H1 (cell line): ENCODE measurements at regions not wholly inside any gene's neighbourhood (a gene's known extent, or its start where the extent isn't known, plus 50 kb on each side); places are given as distances from the start of the nearest gene placed in this dataset.

Experiments used
- CTCF ChIA-PET: fragments of 300-600 bp; sonication (Branson Sonifier 250); formaldehyde crosslinking; loops from one replicate; lab custom pipeline; 2021; ENCODE audit not compliant: partially characterized antibody; lab: Charles Lee
- POLR2A ChIA-PET: fragments of 300-600 bp; sonication (Branson Sonifier 250); formaldehyde crosslinking; loops from one replicate; lab custom pipeline; 2021; ENCODE audit warnings: inconsistent platforms; ENCODE audit not compliant: partially characterized antibody; lab: Charles Lee
- DNase-seq, 2 experiments: peaks; one replicate each; pipeline versions ENCODE4 v3.0.0 to v3.0.0-alpha.2; 2010 to 2022; ENCODE audit warnings: low spot score in 2 of 2, low read depth in 1 of 2, mixed read lengths in 1 of 2
- FAIRE-seq: peaks from 2 replicates; lab custom pipeline; 2011; peaks lifted over from hg19 to GRCh38; lab: Jason Lieb, UNC
- H2AFZ ChIP-seq: 2 replicates; pipeline ENCODE4 v1.8.1; 2012; ENCODE audit warnings: low read length, inconsistent platforms
- H2AK5ac ChIP-seq: 2 replicates; pipeline ENCODE4 v1.6.1; 2013; ENCODE audit warnings: low read depth, low read length
- H2BK120ac ChIP-seq: replicated peaks from 2 replicates; pipeline ENCODE3; 2013; ENCODE audit warnings: low read depth, low read length, inconsistent platforms
- H2BK12ac ChIP-seq: 2 replicates; pipeline ENCODE4 v1.6.1; 2013; ENCODE audit warnings: low read depth, low read length
- H2BK15ac ChIP-seq: 2 replicates; pipeline ENCODE4 v1.6.1; 2013; ENCODE audit warnings: low read length
- H2BK20ac ChIP-seq: 2 replicates; pipeline ENCODE4 v1.6.1; 2013; ENCODE audit warnings: low read length
- H2BK5ac ChIP-seq: 2 replicates; pipeline ENCODE4 v1.6.1; 2013; ENCODE audit warnings: low read depth, low read length
- H3K14ac ChIP-seq: 2 replicates; pipeline ENCODE4 v1.6.1; 2013; ENCODE audit warnings: inconsistent platforms; ENCODE audit not compliant: insufficient read length
- H3K18ac ChIP-seq: 2 replicates; pipeline ENCODE4 v1.6.1; 2013; ENCODE audit warnings: low read length; ENCODE audit errors: extremely low read depth
- H3K23ac ChIP-seq: 2 replicates; pipeline ENCODE4 v1.6.1; 2013; ENCODE audit warnings: inconsistent platforms; ENCODE audit not compliant: insufficient read length
- H3K23me2 ChIP-seq: 2 replicates; pipeline ENCODE4 v1.6.1; 2013; ENCODE audit warnings: low read depth, low read length
- H3K27ac ChIP-seq: 2 replicates; pipeline ENCODE4 v1.6.1; 2011; ENCODE audit warnings: low read depth, low read length, inconsistent platforms
- H3K27me3 ChIP-seq, 4 experiments: replicated peaks in 1 of 4; 1 replicate in 1 of 4; 2 replicates in 3 of 4; pipeline versions ENCODE4 v1.6.1 to v1.8.1; 2011 to 2013; ENCODE audit warnings: low read length in 3 of 4, mild to moderate bottlenecking in 3 of 4, inconsistent platforms in 2 of 4, mixed read lengths in 2 of 4, moderate library complexity in 1 of 4; ENCODE audit not compliant: control insufficient read depth in 3 of 4, insufficient read depth in 3 of 4; ENCODE audit errors: extremely low read depth in 1 of 4
- H3K36me3 ChIP-seq, 4 experiments: 2 replicates each; pipeline versions ENCODE4 v1.6.1 to v1.8.1; 2011 to 2013; ENCODE audit warnings: mild to moderate bottlenecking in 4 of 4, low read length in 3 of 4, moderate library complexity in 2 of 4, control low read depth in 1 of 4, inconsistent platforms in 1 of 4; ENCODE audit not compliant: insufficient read depth in 4 of 4, control insufficient read depth in 2 of 4
- H3K4ac ChIP-seq: replicated peaks from 2 replicates; pipeline ENCODE3; 2013; ENCODE audit warnings: low read length, low read depth, mixed read lengths, inconsistent platforms; ENCODE audit not compliant: insufficient read length
- H3K4me1 ChIP-seq, 4 experiments: replicated peaks in 1 of 4; 1 replicate in 1 of 4; 2 replicates in 3 of 4; pipeline versions ENCODE4 v1.6.1 to v1.8.1; 2011 to 2013; ENCODE audit warnings: low read length in 3 of 4, inconsistent platforms in 2 of 4, mixed read lengths in 1 of 4; ENCODE audit not compliant: insufficient read depth in 4 of 4, control insufficient read depth in 3 of 4
- H3K4me2 ChIP-seq, 2 experiments: 2 replicates each; pipeline versions ENCODE4 v1.6.1 to v1.8.1; 2011 to 2013; ENCODE audit warnings: low read depth in 2 of 2, low read length in 2 of 2, control low read depth in 1 of 2, inconsistent platforms in 1 of 2, mild to moderate bottlenecking in 1 of 2; ENCODE audit not compliant: insufficient read depth in 1 of 2
- H3K4me3 ChIP-seq, 4 experiments: fragments of 200-600, 300-600 bp in 1 of 4; sonication (generic), shearing (Covaris generic), sonication (Bioruptor Twin) in 1 of 4; 2 replicates each; pipeline versions ENCODE4 v1.5.1 to v1.8.1; 2011 to 2016; ENCODE audit warnings: low read length in 4 of 4, low read depth in 3 of 4, control low read depth in 2 of 4, inconsistent platforms in 2 of 4, mild to moderate bottlenecking in 2 of 4, mixed read lengths in 1 of 4, moderate library complexity in 1 of 4; ENCODE audit not compliant: insufficient read depth in 2 of 4; ENCODE audit errors: extremely low read depth in 1 of 4
- H3K56ac ChIP-seq: replicated peaks from 2 replicates; pipeline ENCODE3; 2013; ENCODE audit warnings: low read depth, mild to moderate bottlenecking, mixed read lengths, low read length, inconsistent platforms; ENCODE audit not compliant: insufficient read length
- H3K79me1 ChIP-seq: 2 replicates; pipeline ENCODE4 v1.6.1; 2013; ENCODE audit warnings: low read depth, low read length, control low read depth
- H3K79me2 ChIP-seq, 2 experiments: 2 replicates each; pipeline versions ENCODE4 v1.6.1 to v1.8.1; 2012 to 2013; ENCODE audit warnings: low read length in 2 of 2, mild to moderate bottlenecking in 2 of 2, inconsistent platforms in 1 of 2; ENCODE audit not compliant: insufficient read depth in 2 of 2, control insufficient read depth in 1 of 2
- H3K9ac ChIP-seq, 4 experiments: replicated peaks in 1 of 4; 1 replicate in 1 of 4; 2 replicates in 3 of 4; pipeline versions ENCODE4 v1.6.1 to v1.8.1; 2011 to 2013; ENCODE audit warnings: low read depth in 3 of 4, low read length in 3 of 4, control low read depth in 2 of 4, mild to moderate bottlenecking in 2 of 4, moderate library complexity in 2 of 4, inconsistent platforms in 1 of 4; ENCODE audit errors: extremely low read depth in 1 of 4
- H3K9me3 ChIP-seq, 2 experiments: 2 replicates each; pipeline versions ENCODE4 v1.6.1 to v1.8.1; 2012 to 2013; ENCODE audit warnings: mild to moderate bottlenecking in 2 of 2, moderate library complexity in 2 of 2, control low read depth in 1 of 2, inconsistent platforms in 1 of 2, low read depth in 1 of 2, low read length in 1 of 2, mixed read lengths in 1 of 2; ENCODE audit not compliant: insufficient read depth in 2 of 2
- H4K20me1 ChIP-seq, 2 experiments: replicated peaks in 1 of 2; 2 replicates each; pipeline versions ENCODE3 to v1.8.1; 2011 to 2013; ENCODE audit warnings: inconsistent platforms in 2 of 2, low read length in 2 of 2, mild to moderate bottlenecking in 1 of 2; ENCODE audit not compliant: insufficient read depth in 2 of 2, control insufficient read depth in 1 of 2
- H4K5ac ChIP-seq: 2 replicates; pipeline ENCODE4 v1.6.1; 2013; ENCODE audit warnings: low read length, low read depth, mixed read lengths, inconsistent platforms; ENCODE audit not compliant: insufficient read length
- H4K8ac ChIP-seq: 2 replicates; pipeline ENCODE4 v1.8.0; 2013; ENCODE audit warnings: mild to moderate bottlenecking, moderate library complexity, low read length, inconsistent platforms; ENCODE audit not compliant: insufficient read depth; ENCODE audit errors: extremely low read depth
- H4K91ac ChIP-seq: replicated peaks from 2 replicates; pipeline ENCODE3; 2013; ENCODE audit warnings: low read length, mixed read lengths, inconsistent platforms; ENCODE audit not compliant: insufficient read length
- CBX8 ChIP-seq: fragments of 300-800, 300-1000 bp; sonication (generic); IDR thresholded peaks from 2 replicates; pipeline ENCODE4 v1.7.1; 2016; ENCODE audit warnings: low read depth, low read length, borderline replicate concordance
- CEBPB ChIP-seq: IDR thresholded peaks from 2 replicates; pipeline ENCODE4 v1.6.1; 2012; ENCODE audit warnings: low read depth, low read length
- GABPA ChIP-seq: IDR thresholded peaks from 2 replicates; pipeline ENCODE4 v1.6.1; 2011; ENCODE audit warnings: mild to moderate bottlenecking, low read length, moderate library complexity, borderline replicate concordance; ENCODE audit not compliant: insufficient read depth
- MAFK ChIP-seq: IDR thresholded peaks from 2 replicates; pipeline ENCODE4 v1.6.1; 2012; ENCODE audit warnings: low read depth, mild to moderate bottlenecking, improper control_type of control experiment, low read length
- NANOG ChIP-seq: IDR thresholded peaks from 2 replicates; pipeline ENCODE4 v1.6.1; 2011; ENCODE audit warnings: low read length, low read depth, mild to moderate bottlenecking, inconsistent platforms; ENCODE audit not compliant: insufficient read depth, poor library complexity, severe bottlenecking
- NRF1 ChIP-seq: IDR thresholded peaks from 2 replicates; pipeline ENCODE4 v1.6.1; 2011; ENCODE audit warnings: mild to moderate bottlenecking, low read depth, low read length, improper control_type of control experiment
- POLR2AphosphoS5 ChIP-seq: IDR thresholded peaks from 2 replicates; pipeline ENCODE4 v1.6.1; 2011; ENCODE audit warnings: low read depth, low read length
- POU5F1 ChIP-seq: IDR thresholded peaks from 2 replicates; pipeline ENCODE4 v1.6.1; 2011; ENCODE audit warnings: low read depth, mild to moderate bottlenecking, low read length, moderate library complexity
- SAP30 ChIP-seq: fragments of 300-600 bp; sonication (generic); IDR thresholded peaks from 2 replicates; pipeline ENCODE4 v1.7.1; 2012; ENCODE audit warnings: low read length, moderate library complexity, mild to moderate bottlenecking, inconsistent platforms; ENCODE audit not compliant: insufficient read depth, insufficient replicate concordance
- WGBS, 2 experiments: shearing (Covaris generic) in 1 of 2; methylation state at CpG; one replicate each; pipeline versions ENCODE4 v1.1.6 to v1.1.7; 2013 to 2015; ENCODE audit warnings: low lambda C conversion rate in 2 of 2, mixed read lengths in 2 of 2, inconsistent platforms in 1 of 2, low coverage in 1 of 2, missing lambda C conversion rate in 1 of 2; ENCODE audit not compliant: insufficient replicate concordance in 2 of 2, insufficient coverage in 1 of 2, insufficient read length in 1 of 2; ENCODE audit errors: extremely low coverage in 1 of 2, missing lambda C conversion rate in 1 of 2; 5-methylcytosine and 5-hydroxymethylcytosine counted together

DNA sequence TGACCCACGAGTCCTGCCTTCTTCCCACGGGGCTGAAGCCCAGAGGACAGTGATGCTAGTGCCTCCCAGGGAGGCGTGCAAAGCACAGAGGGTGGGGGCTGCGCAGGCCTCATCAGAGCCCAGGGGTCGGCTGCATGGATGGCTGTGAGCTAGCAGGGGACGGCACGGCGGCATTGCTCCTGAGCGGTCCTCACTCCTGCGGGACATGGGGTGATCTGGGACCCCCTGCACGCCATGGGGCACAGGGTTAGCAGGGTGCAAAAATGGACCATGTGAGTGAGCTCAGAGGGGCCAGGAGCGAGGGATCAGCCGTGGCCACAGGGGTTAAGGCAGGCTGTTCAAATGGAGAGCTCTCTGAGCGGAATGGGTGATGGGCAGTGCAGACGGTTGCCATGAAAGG is 138.3 kb downstream of the SNX19 start:
- H4K8ac ChIP-seq: no peak overlapping the region
- H2AK5ac ChIP-seq: no peak overlapping the region
- H2BK120ac ChIP-seq: no peak overlapping the region
- no peak for TF ChIP-seq NANOG
- TF ChIP-seq SAP30: no peak
- TF ChIP-seq POLR2AphosphoS5: no peak
- TF ChIP-seq CEBPB: no peak
- TF ChIP-seq MAFK: no peak
- no peak for TF ChIP-seq CBX8
- no peak for TF ChIP-seq GABPA
- no peak for TF ChIP-seq POU5F1
- TF ChIP-seq NRF1: no peak
- TF ChIP-seq, all 59 proteins: peak for 0
- Histone ChIP-seq H2BK15ac (no peak overlapping the region), H3K56ac (no peak overlapping the region), H3K79me2 (no peaks in the 10 kb centered on the region), H3K27me3 (no peaks in the 10 kb centered on the region), H3K4me1 (peaks cover 0 to 4% (median 2%) of the 10 kb centered on the region in 4 experiments; a peak in 3 of 7 replicates), H3K36me3 (no peaks in the 10 kb centered on the region), H2AFZ (no peak overlapping the region), H3K79me1 (no peaks in the 10 kb centered on the region), H3K9ac (no peak overlapping the region), H4K5ac (no peak overlapping the region), H3K18ac (no peak overlapping the region), H2BK5ac (no peak overlapping the region), H3K23ac (no peak overlapping the region), H3K4ac (no peak overlapping the region), H4K91ac (no peak overlapping the region), H2BK12ac (no peak overlapping the region), H3K27ac (no peak overlapping the region), H3K14ac (no peak overlapping the region), H2BK20ac (no peak overlapping the region), H4K20me1 (no peaks in the 10 kb centered on the region), H3K4me2 (no peak overlapping the region), H3K4me3 (no peak overlapping the region), H3K23me2 (no peaks in the 10 kb centered on the region), H3K9me3 (no peaks in the 10 kb centered on the region)
- ChIA-PET CTCF (no interaction called here), POLR2A (no interaction called here)
- DNase-seq (no peak), FAIRE-seq (no peak)
- 92% methylated on average over 15 of the region's 15 CpGs; no CpG with 5 or more reads in 1 of the 2 experiments for WGBS, 2 experiments
